IMR-90 (cell line): ENCODE measurements at regions not wholly inside any gene's neighbourhood (a gene's known extent, or its start where the extent isn't known, plus 50 kb on each side); places are given as distances from the start of the nearest gene placed in this dataset.

ENCODE experiments used
- MAFK ChIP-seq: IDR thresholded peaks from 2 replicates; pipeline ENCODE4 v1.6.1; 2012; ENCODE audit warnings: low read depth, low read length, improper control_type of control experiment
- NFE2L2 ChIP-seq: fragments of 150-350 bp; IDR thresholded peaks from 2 replicates; pipeline ENCODE4 v1.6.1; 2016; ENCODE audit warnings: low read depth, mild to moderate bottlenecking, low read length
- POLR2A ChIP-seq: IDR thresholded peaks from 2 replicates; pipeline ENCODE4 v1.6.1; 2012; ENCODE audit warnings: mild to moderate bottlenecking, low read depth, low read length
- TF ChIP-seq, protein P1 (sequence below): conservative IDR thresholded peaks from 2 replicates; pipeline ENCODE4 v1.5.1; 2012; ENCODE audit warnings: mild to moderate bottlenecking, low read depth, low read length, improper control_type of control experiment

DNA sequence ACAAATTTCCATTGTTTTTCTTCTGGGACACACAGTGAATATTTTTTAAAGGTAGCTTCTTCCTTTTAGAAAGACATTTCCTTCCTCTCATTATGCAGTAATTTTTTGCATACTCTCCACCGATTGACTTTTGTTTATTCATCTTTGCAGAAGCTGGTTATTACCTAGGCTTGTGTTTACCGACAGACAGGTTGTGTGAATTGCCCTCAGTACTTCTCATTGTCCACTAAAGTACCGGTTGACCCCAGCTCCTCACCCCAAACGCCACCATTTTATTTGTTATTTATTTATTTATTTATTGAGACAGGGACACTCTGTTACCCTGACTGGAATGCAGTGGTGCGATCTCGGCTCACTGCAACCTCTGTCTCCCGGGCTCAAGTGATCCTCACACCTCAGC is 63.4 kb upstream of the MYL2 start:
- TF ChIP-seq, protein P1, sequence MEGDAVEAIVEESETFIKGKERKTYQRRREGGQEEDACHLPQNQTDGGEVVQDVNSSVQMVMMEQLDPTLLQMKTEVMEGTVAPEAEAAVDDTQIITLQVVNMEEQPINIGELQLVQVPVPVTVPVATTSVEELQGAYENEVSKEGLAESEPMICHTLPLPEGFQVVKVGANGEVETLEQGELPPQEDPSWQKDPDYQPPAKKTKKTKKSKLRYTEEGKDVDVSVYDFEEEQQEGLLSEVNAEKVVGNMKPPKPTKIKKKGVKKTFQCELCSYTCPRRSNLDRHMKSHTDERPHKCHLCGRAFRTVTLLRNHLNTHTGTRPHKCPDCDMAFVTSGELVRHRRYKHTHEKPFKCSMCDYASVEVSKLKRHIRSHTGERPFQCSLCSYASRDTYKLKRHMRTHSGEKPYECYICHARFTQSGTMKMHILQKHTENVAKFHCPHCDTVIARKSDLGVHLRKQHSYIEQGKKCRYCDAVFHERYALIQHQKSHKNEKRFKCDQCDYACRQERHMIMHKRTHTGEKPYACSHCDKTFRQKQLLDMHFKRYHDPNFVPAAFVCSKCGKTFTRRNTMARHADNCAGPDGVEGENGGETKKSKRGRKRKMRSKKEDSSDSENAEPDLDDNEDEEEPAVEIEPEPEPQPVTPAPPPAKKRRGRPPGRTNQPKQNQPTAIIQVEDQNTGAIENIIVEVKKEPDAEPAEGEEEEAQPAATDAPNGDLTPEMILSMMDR: no peak
- TF ChIP-seq POLR2A: no peak
- TF ChIP-seq NFE2L2: no peak
- no peak for TF ChIP-seq MAFK
